ENCODE measurements at regions not wholly inside any gene's neighbourhood (a gene's known extent, or its start where the extent isn't known, plus 50 kb on each side); places are given as distances from the start of the nearest gene placed in this dataset.

DNA sequence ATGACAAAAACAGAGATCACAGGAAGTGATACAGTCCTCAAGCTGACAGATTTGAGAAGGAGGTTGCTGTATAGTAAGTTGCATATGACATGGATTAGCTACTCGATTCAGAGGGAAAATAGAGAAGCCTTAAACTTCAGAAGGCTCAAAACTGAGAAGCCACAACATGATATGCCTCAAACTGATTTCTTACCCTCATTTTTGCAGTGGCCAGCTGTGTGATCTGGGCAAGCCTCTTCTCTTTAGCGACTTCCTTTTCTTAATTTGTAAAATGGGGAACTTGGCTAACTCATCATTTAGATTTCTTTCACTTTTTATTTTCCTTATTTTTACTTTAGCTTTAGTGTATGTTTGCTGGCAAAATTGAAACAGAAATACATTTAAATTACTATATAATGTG is 421.1 kb downstream of the KIF4B start:
- DNase-seq, result no peak
- no peak for ATAC-seq
- no peak overlapping the region for H3K27ac Mint-ChIP-seq
- ChIA-PET CTCF (no interaction called here), POLR2A (no interaction called here)
- no peaks in the 10 kb centered on the region for H3K4me1 Mint-ChIP-seq (ENCODE audit: low read depth)
- TF ChIP-seq CTCF (IDR thresholded peaks at IDR 0.05), result no peak
- H3K4me3 Mint-ChIP-seq, result no peak overlapping the region
- intact Hi-C loops (cut with micrococcal nuclease), result no loop called here
- H3K9me3 Mint-ChIP-seq, result peaks cover 2% of the 10 kb centered on the region
- H3K36me3 Mint-ChIP-seq (ENCODE audit: low read depth), result no peaks in the 10 kb centered on the region
- no peaks in the 10 kb centered on the region for H3K27me3 Mint-ChIP-seq

GRCh38 chr5:155441849-155442248 is 428.3 kb downstream of the KIF4B start:
- Mint-ChIP-seq H3K4me1 (ENCODE audit: low read depth) (no peaks in the 10 kb centered on the region), H3K27me3 (no peaks in the 10 kb centered on the region), H3K9me3 (peaks cover 3% of the 10 kb centered on the region), H3K36me3 (ENCODE audit: low read depth) (no peaks in the 10 kb centered on the region), H3K4me3 (no peak overlapping the region), H3K27ac (no peak overlapping the region)
- POLR2A ChIA-PET, result no interaction called here
- ATAC-seq, result no peak
- DNase-seq, result no peak
- intact Hi-C loops (cut with micrococcal nuclease), result no loop called here
- CTCF ChIA-PET, result no interaction called here
- TF ChIP-seq CTCF (IDR thresholded peaks at IDR 0.05), result no peak

- intact Hi-C loops (cut with micrococcal nuclease), result no loop called here
- Mint-ChIP-seq H3K27me3 (no peaks in the 10 kb centered on the region), H3K9me3 (peaks cover 5% of the 10 kb centered on the region), H3K27ac (no peak overlapping the region), H3K36me3 (ENCODE audit: low read depth) (no peaks in the 10 kb centered on the region), H3K4me1 (ENCODE audit: low read depth) (no peaks in the 10 kb centered on the region), H3K4me3 (no peak overlapping the region)
- no peak for TF ChIP-seq CTCF (IDR thresholded peaks at IDR 0.05)
- POLR2A ChIA-PET, result no interaction called here
- ATAC-seq (no peak), DNase-seq (no peak)
- CTCF ChIA-PET, result no interaction called here
Measured at GRCh38 chr5:155451106-155451505, 437.6 kb downstream of the KIF4B start.

GRCh38 chr5:155455791-155456514 is 442.4 kb downstream of the KIF4B start:
- ATAC-seq (no peak), DNase-seq (no peak)
- Mint-ChIP-seq H3K36me3 (ENCODE audit: low read depth) (no peaks in the 10 kb centered on the region), H3K4me3 (no peak overlapping the region), H3K4me1 (ENCODE audit: low read depth) (no peaks in the 10 kb centered on the region), H3K9me3 (no peaks in the 10 kb centered on the region), H3K27ac (no peak overlapping the region), H3K27me3 (no peaks in the 10 kb centered on the region)
- no peak for TF ChIP-seq CTCF (IDR thresholded peaks at IDR 0.05)
- CTCF ChIA-PET, result no interaction called here
- intact Hi-C loops (cut with micrococcal nuclease), result no loop called here
- POLR2A ChIA-PET, result no interaction called here

DNA sequence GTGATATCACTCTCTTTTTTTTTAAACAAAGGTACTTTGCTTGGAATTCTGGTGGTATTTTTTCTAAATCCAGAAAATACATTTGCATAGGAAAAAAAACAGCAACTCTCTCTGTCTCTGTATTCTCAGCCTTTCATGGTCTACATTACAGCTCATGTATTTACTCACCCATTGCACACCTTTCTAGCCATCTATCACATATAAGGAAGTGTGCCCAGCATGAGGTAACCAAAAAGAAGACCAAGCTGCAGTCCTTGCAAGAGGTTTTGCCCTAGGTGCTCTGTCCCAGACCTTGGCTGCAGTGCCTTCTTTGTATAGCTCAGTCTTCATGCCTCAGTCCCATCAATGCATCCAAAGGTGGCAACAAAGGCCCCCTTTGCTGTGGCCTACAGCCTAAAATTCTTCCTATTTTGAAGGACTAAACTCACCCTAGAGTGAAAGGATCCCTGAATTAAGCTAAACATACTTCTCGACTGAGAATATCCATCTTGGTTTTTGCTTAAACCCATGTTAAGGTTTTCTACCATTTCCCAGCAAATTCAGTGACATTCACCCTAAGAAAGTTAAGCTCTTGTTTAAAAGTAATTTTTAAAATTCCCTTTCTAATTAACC is 446.4 kb downstream of the KIF4B start:
- H3K36me3 Mint-ChIP-seq (ENCODE audit: low read depth), result no peaks in the 10 kb centered on the region
- intact Hi-C loops (cut with micrococcal nuclease), result no loop called here
- no peak overlapping the region for H3K4me3 Mint-ChIP-seq
- ATAC-seq (no peak), DNase-seq (no peak)
- peaks cover 2% of the 10 kb centered on the region for H3K9me3 Mint-ChIP-seq
- no peak overlapping the region for H3K27ac Mint-ChIP-seq
- no peaks in the 10 kb centered on the region for H3K27me3 Mint-ChIP-seq
- ChIA-PET POLR2A (no interaction called here), CTCF (no interaction called here)
- no peak for TF ChIP-seq CTCF (IDR thresholded peaks at IDR 0.05)
- H3K4me1 Mint-ChIP-seq (ENCODE audit: low read depth), result no peaks in the 10 kb centered on the region

Measured in activated CD8-positive, alpha-beta T cell treated with anti-CD3 and anti-CD28 coated beads for 36 hours (primary cell).